CD4-positive, CD25-positive, alpha-beta regulatory T cell (primary cell): ENCODE measurements at regions not wholly inside any gene's neighbourhood (a gene's known extent, or its start where the extent isn't known, plus 50 kb on each side); places are given as distances from the start of the nearest gene placed in this dataset.

Experiments
- ATAC-seq, 2 donors: fragments of 150-1000 bp; cut with Tn5 transposase; one replicate each; pipeline ENCODE4 v1.10.0; 2021; ENCODE audit warnings: low read depth in 2 of 2, moderate number of reproducible peaks in 2 of 2, moderate library complexity in 1 of 2
- DNase-seq, 3 donors: peaks; one replicate each; pipeline versions ENCODE4 v3.0.0 to v3.0.0-alpha.2; 2012 to 2022; ENCODE audit warnings: mixed read lengths in 1 of 3
- H3K27ac ChIP-seq: one replicate; pipeline ENCODE4 v1.7.0; 2013; ENCODE audit warnings: mild to moderate bottlenecking, low read length; ENCODE audit not compliant: insufficient read depth, poor library complexity, severe bottlenecking
- H3K27me3 ChIP-seq: one replicate; pipeline ENCODE4 v1.7.0; 2013; ENCODE audit warnings: low read length; ENCODE audit not compliant: control insufficient read depth, insufficient read depth
- H3K36me3 ChIP-seq: one replicate; pipeline ENCODE4 v1.7.0; 2013; ENCODE audit warnings: mild to moderate bottlenecking, low read length, moderate library complexity; ENCODE audit not compliant: control insufficient read depth, insufficient read depth
- H3K4me1 ChIP-seq: 2 replicates; pipeline ENCODE4 v1.7.0; 2013; ENCODE audit warnings: mild to moderate bottlenecking, low read length; ENCODE audit not compliant: insufficient read depth, control insufficient read depth, poor library complexity, severe bottlenecking
- H3K4me3 ChIP-seq: one replicate; pipeline ENCODE4 v1.7.0; 2013; ENCODE audit warnings: low read depth, mild to moderate bottlenecking, low read length, moderate library complexity
- H3K9me3 ChIP-seq, 2 experiments: 1 replicate in 1 of 2; 2 replicates in 1 of 2; pipeline ENCODE4 v1.7.0; 2013; ENCODE audit warnings: low read length in 2 of 2, mild to moderate bottlenecking in 1 of 2, moderate library complexity in 1 of 2; ENCODE audit not compliant: control insufficient read depth in 2 of 2
- H3K27ac Mint-ChIP-seq, 3 donors: one replicate each; pipeline ENCODE4 v1.8.0; 2020 to 2022; ENCODE audit warnings: mild to moderate bottlenecking in 3 of 3, mixed read lengths in 3 of 3, moderate library complexity in 2 of 3
- H3K27me3 Mint-ChIP-seq: one replicate; pipeline ENCODE4 v1.8.0; 2022; ENCODE audit warnings: mild to moderate bottlenecking, mixed read lengths
- H3K36me3 Mint-ChIP-seq: one replicate; pipeline ENCODE4 v1.8.0; 2020; ENCODE audit warnings: mixed read lengths
- H3K4me1 Mint-ChIP-seq, 4 donors: one replicate each; pipeline ENCODE4 v1.8.0; 2020 to 2022; ENCODE audit warnings: mixed read lengths in 4 of 4, mild to moderate bottlenecking in 1 of 4
- H3K4me3 Mint-ChIP-seq, 4 donors: one replicate each; pipeline ENCODE4 v1.8.0; 2020 to 2022; ENCODE audit warnings: mild to moderate bottlenecking in 4 of 4, mixed read lengths in 4 of 4, moderate library complexity in 3 of 4
- H3K9me3 Mint-ChIP-seq, 7 donors: one replicate each; pipeline ENCODE4 v1.8.0; 2020 to 2022; ENCODE audit warnings: mixed read lengths in 7 of 7, mild to moderate bottlenecking in 3 of 7, moderate library complexity in 2 of 7

DNA sequence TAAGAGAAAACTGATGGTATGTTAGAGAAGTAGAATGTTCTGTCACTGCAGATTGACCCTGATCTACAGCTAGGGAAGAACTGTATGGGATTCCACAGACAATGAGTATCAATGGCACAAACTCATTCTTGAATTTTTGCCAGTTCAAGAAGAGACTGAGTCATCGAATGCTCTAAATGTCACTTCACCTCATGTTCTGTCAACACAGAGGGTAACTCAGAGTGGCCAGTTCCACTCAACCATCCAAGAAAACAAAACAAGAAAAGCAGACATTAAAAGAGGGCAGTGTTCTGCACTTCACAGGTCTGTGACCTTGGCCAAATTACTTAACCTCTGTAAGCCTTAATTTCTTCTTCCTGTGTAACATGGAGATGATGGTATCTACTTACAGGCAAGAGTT, 132.2 kb upstream of the HMHB1 start:
- no peak overlapping the region for H3K4me3 ChIP-seq
- no peak overlapping the region for H3K27ac ChIP-seq
- Mint-ChIP-seq H3K4me1 (peaks cover 0 to 9% (median 4%) of the 10 kb centered on the region in 4 donors), H3K27ac (no peak overlapping the region), H3K36me3 (no peaks in the 10 kb centered on the region), H3K9me3 (peaks cover 0 to 3% (median 0%) of the 10 kb centered on the region in 7 donors), H3K4me3 (no peak overlapping the region), H3K27me3 (peaks cover under 1% of the 10 kb centered on the region)
- no peak for DNase-seq
- H3K36me3 ChIP-seq: no peaks in the 10 kb centered on the region
- no peaks in the 10 kb centered on the region for H3K4me1 ChIP-seq
- no peaks in the 10 kb centered on the region for H3K9me3 ChIP-seq
- ATAC-seq: no peak
- no peaks in the 10 kb centered on the region for H3K27me3 ChIP-seq

GRCh38 chr5:143678148-143678905, 133.6 kb upstream of the HMHB1 start:
- Histone ChIP-seq H3K27me3 (no peaks in the 10 kb centered on the region), H3K4me3 (no peak overlapping the region), H3K4me1 (no peaks in the 10 kb centered on the region), H3K36me3 (no peaks in the 10 kb centered on the region), H3K9me3 (no peaks in the 10 kb centered on the region), H3K27ac (no peak overlapping the region)
- peaks cover 0 to 9% (median 4%) of the 10 kb centered on the region in 4 donors for H3K4me1 Mint-ChIP-seq
- no peak overlapping the region for H3K27ac Mint-ChIP-seq
- ATAC-seq (no peak), DNase-seq (peak in 1 of 3 donors; percentile 7)
- H3K36me3 Mint-ChIP-seq: no peaks in the 10 kb centered on the region
- peaks cover 6% of the 10 kb centered on the region for H3K27me3 Mint-ChIP-seq
- peaks cover 0 to 3% (median 0%) of the 10 kb centered on the region in 7 donors for H3K9me3 Mint-ChIP-seq
- H3K4me3 Mint-ChIP-seq: no peak overlapping the region

GRCh38 chr5:143677403-143677802, 134.6 kb upstream of the HMHB1 start:
- Histone ChIP-seq H3K4me3 (no peak overlapping the region), H3K9me3 (no peaks in the 10 kb centered on the region), H3K27me3 (no peaks in the 10 kb centered on the region), H3K27ac (no peak overlapping the region), H3K36me3 (no peaks in the 10 kb centered on the region), H3K4me1 (no peaks in the 10 kb centered on the region)
- Mint-ChIP-seq H3K27me3 (peaks cover 8% of the 10 kb centered on the region), H3K4me3 (no peak overlapping the region), H3K27ac (no peak overlapping the region), H3K36me3 (no peaks in the 10 kb centered on the region), H3K4me1 (peaks cover 0 to 9% (median 4%) of the 10 kb centered on the region in 4 donors), H3K9me3 (peaks cover 0 to 3% (median 0%) of the 10 kb centered on the region in 7 donors)
- DNase-seq: no peak
- no peak for ATAC-seq

- no peak overlapping the region for H3K4me3 Mint-ChIP-seq
These were observed 135.2 kb upstream of the HMHB1 start for GRCh38 chr5:143676802-143677201.

GRCh38 chr5:143674469-143674786, 137.5 kb upstream of the HMHB1 start:
- Histone ChIP-seq H3K27ac (no peak overlapping the region), H3K4me3 (no peak overlapping the region), H3K4me1 (no peaks in the 10 kb centered on the region), H3K36me3 (no peaks in the 10 kb centered on the region), H3K9me3 (no peaks in the 10 kb centered on the region), H3K27me3 (no peaks in the 10 kb centered on the region)
- H3K36me3 Mint-ChIP-seq: no peaks in the 10 kb centered on the region
- ATAC-seq (no peak), DNase-seq (no peak)
- peaks cover 13% of the 10 kb centered on the region for H3K27me3 Mint-ChIP-seq
- peaks cover 0 to 9% (median 4%) of the 10 kb centered on the region in 4 donors for H3K4me1 Mint-ChIP-seq
- H3K9me3 Mint-ChIP-seq: peaks cover 0 to 10% (median 2%) of the 10 kb centered on the region in 7 donors
- no peak overlapping the region for H3K27ac Mint-ChIP-seq
- no peak overlapping the region for H3K4me3 Mint-ChIP-seq

More at GRCh38 chr5:143676802-143677201, 135.2 kb upstream of the HMHB1 start:
- H3K4me1 ChIP-seq: no peaks in the 10 kb centered on the region
- no peaks in the 10 kb centered on the region for H3K36me3 ChIP-seq
- no peak overlapping the region for H3K4me3 ChIP-seq
- H3K27me3 Mint-ChIP-seq: peaks cover 13% of the 10 kb centered on the region
- no peaks in the 10 kb centered on the region for H3K27me3 ChIP-seq
- H3K9me3 Mint-ChIP-seq: peaks cover 0 to 3% (median 0%) of the 10 kb centered on the region in 7 donors
- H3K27ac Mint-ChIP-seq: no peak overlapping the region
- no peak overlapping the region for H3K27ac ChIP-seq
- DNase-seq: no peak
- H3K4me1 Mint-ChIP-seq: peaks cover 0 to 9% (median 4%) of the 10 kb centered on the region in 4 donors
- H3K9me3 ChIP-seq: no peaks in the 10 kb centered on the region
- no peaks in the 10 kb centered on the region for H3K36me3 Mint-ChIP-seq
- no peak for ATAC-seq

DNA sequence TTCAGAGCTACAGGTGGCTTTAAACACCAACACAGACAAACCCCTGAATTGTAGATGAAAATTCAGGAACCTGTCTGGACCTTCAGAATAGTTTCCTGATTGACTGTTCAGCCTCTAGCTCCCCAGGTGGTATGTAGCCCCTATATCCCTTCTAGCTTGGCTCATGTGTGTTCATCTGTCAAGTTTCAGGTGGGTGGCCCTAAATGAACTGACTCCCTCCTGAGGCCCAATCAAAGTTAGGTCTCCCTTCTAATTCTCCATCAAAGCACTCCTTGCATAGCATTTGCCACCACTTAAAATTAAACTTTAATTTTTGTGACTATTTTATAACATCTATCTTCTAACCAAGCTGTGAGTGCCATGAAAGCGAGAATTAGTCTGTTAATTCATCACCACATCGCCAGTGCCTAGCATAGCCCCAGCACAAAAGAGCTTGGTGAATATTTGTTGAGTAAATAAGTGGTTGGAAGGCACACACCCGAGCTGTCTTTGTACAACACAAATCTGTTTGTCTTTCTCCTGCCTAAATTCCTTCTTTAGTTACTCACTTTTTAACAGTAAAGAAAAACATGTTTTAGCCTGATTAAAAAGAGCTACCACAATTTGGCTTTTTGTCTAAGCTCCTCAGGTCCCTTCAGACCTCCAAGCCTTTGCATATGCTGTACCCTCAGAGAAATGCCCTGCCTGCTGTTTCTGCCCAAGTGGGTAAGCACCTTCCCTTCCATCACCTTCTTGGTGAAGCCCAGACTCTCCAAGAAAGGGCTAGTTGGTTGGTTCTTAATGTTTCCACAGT, 138.1 kb upstream of the HMHB1 start:
- Histone ChIP-seq H3K9me3 (no peaks in the 10 kb centered on the region), H3K27me3 (no peaks in the 10 kb centered on the region), H3K4me3 (no peak overlapping the region), H3K36me3 (no peaks in the 10 kb centered on the region), H3K4me1 (no peaks in the 10 kb centered on the region), H3K27ac (no peak overlapping the region)
- Mint-ChIP-seq H3K27ac (no peak overlapping the region), H3K9me3 (peaks cover 0 to 10% (median 2%) of the 10 kb centered on the region in 7 donors), H3K4me1 (peaks cover 0 to 9% (median 4%) of the 10 kb centered on the region in 4 donors), H3K4me3 (no peak overlapping the region), H3K36me3 (no peaks in the 10 kb centered on the region), H3K27me3 (peaks cover 13% of the 10 kb centered on the region)
- ATAC-seq: no peak
- DNase-seq: no peak

DNA sequence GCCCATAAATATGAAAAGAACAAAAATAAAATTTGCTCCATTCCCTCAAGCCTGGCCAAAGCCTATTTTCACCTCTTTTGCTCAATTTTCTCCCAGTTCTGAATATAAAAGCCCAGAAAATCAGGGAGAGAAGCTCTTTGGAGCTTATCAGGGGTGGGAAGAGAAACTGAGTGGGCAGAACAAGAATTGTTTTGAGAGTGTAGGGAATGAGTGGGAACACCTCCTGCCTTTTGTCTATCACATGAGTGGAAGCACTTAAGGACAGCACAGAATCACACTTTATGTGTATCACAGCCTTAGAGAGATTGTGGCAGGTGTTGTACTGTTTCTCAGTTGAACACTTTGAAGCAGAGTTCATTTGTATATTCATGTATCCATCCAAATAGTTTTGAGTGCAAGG, 139.2 kb upstream of the HMHB1 start:
- H3K27me3 Mint-ChIP-seq: peaks cover 13% of the 10 kb centered on the region
- Histone ChIP-seq H3K27me3 (no peaks in the 10 kb centered on the region), H3K4me3 (no peak overlapping the region), H3K36me3 (no peaks in the 10 kb centered on the region), H3K9me3 (no peaks in the 10 kb centered on the region), H3K4me1 (no peaks in the 10 kb centered on the region), H3K27ac (no peak overlapping the region)
- no peak overlapping the region for H3K4me3 Mint-ChIP-seq
- H3K36me3 Mint-ChIP-seq: no peaks in the 10 kb centered on the region
- ATAC-seq (no peak), DNase-seq (no peak)
- H3K27ac Mint-ChIP-seq: no peak overlapping the region
- H3K9me3 Mint-ChIP-seq: peaks cover 0 to 10% (median 1%) of the 10 kb centered on the region in 7 donors
- no peaks in the 10 kb centered on the region for H3K4me1 Mint-ChIP-seq
